ENCODE measurements at regions not wholly inside any gene's neighbourhood (a gene's known extent, or its start where the extent isn't known, plus 50 kb on each side); places are given as distances from the start of the nearest gene placed in this dataset.

GRCh38 chr6:167682546-167683027 lies 144.1 kb upstream of the AFDN start:
- no peak for TF ChIP-seq CTCF (IDR thresholded peaks at IDR 0.05)
- Histone ChIP-seq H3K27ac (peak overlapping the region; percentile 27), H3K9me3 (no peaks in the 10 kb centered on the region), H3K36me3 (no peaks in the 10 kb centered on the region), H3K4me3 (no peak overlapping the region), H3K4me1 (peaks cover 20% of the 10 kb centered on the region), H3K27me3 (peaks cover 18% of the 10 kb centered on the region)
- no peak for DNase-seq
- intact Hi-C loops (cut with DNase I) = no loop called here
- ATAC-seq = no peak

GRCh38 chr6:167683028-167683862 lies 143.5 kb upstream of the AFDN start:
- H3K27me3 ChIP-seq = peaks cover 12% of the 10 kb centered on the region
- peaks cover 14% of the 10 kb centered on the region for H3K4me1 ChIP-seq
- H3K27ac ChIP-seq = peak overlapping the region; percentile 27
- no peak overlapping the region for H3K4me3 ChIP-seq
- H3K9me3 ChIP-seq = no peaks in the 10 kb centered on the region
- intact Hi-C loops (cut with DNase I) = no loop called here
- H3K36me3 ChIP-seq = no peaks in the 10 kb centered on the region
- ATAC-seq (peak; percentile 65), DNase-seq (peak; percentile 57)
- TF ChIP-seq CTCF (IDR thresholded peaks at IDR 0.05) = no peak

- Histone ChIP-seq H3K36me3 (no peaks in the 10 kb centered on the region), H3K27me3 (no peaks in the 10 kb centered on the region), H3K4me1 (peaks cover 8% of the 10 kb centered on the region), H3K27ac (no peak overlapping the region), H3K9me3 (no peaks in the 10 kb centered on the region), H3K4me3 (no peak overlapping the region)
- intact Hi-C loops (cut with DNase I) = no loop called here
- DNase-seq = peak; percentile 35
- no peak for TF ChIP-seq CTCF (IDR thresholded peaks at IDR 0.05)
- ATAC-seq = no peak
Measured at GRCh38 chr6:167684276-167685104, 142.2 kb upstream of the AFDN start.

GRCh38 chr6:167685654-167686053 lies 141.1 kb upstream of the AFDN start:
- Histone ChIP-seq H3K27me3 (no peaks in the 10 kb centered on the region), H3K36me3 (no peaks in the 10 kb centered on the region), H3K4me3 (no peak overlapping the region), H3K4me1 (peaks cover 10% of the 10 kb centered on the region), H3K27ac (no peak overlapping the region), H3K9me3 (no peaks in the 10 kb centered on the region)
- no peak for DNase-seq
- ATAC-seq = no peak
- intact Hi-C loops (cut with DNase I) = no loop called here
- no peak for TF ChIP-seq CTCF (IDR thresholded peaks at IDR 0.05)

GRCh38 chr6:167686204-167686893 lies 140.4 kb upstream of the AFDN start:
- Histone ChIP-seq H3K4me3 (no peak overlapping the region), H3K9me3 (no peaks in the 10 kb centered on the region), H3K4me1 (peaks cover 10% of the 10 kb centered on the region), H3K27me3 (no peaks in the 10 kb centered on the region), H3K27ac (no peak overlapping the region), H3K36me3 (no peaks in the 10 kb centered on the region)
- DNase-seq = no peak
- TF ChIP-seq CTCF (IDR thresholded peaks at IDR 0.05) = no peak
- intact Hi-C loops (cut with DNase I) = no loop called here
- ATAC-seq = no peak

Data from upper lobe of right lung (tissue), 1 donor.